HFF-Myc (cell line): ENCODE measurements at regions not wholly inside any gene's neighbourhood (a gene's known extent, or its start where the extent isn't known, plus 50 kb on each side); places are given as distances from the start of the nearest gene placed in this dataset.

Source experiments
- DNase-seq: peaks from one replicate; pipeline ENCODE4 v3.0.0-alpha.2; 2011; ENCODE audit warnings: low read depth; ENCODE audit errors: extremely low read depth
- H3K4me3 ChIP-seq: replicated peaks from 2 replicates; pipeline ENCODE4 v1.5.1; 2011; ENCODE audit warnings: low read depth, mild to moderate bottlenecking, control low read depth, low read length
- TF ChIP-seq, protein P1 (sequence below): IDR thresholded peaks from 2 replicates; pipeline ENCODE4 v1.5.1; 2012; ENCODE audit warnings: mild to moderate bottlenecking, low read depth, low read length, control low read depth; ENCODE audit errors: missing control alignments

DNA sequence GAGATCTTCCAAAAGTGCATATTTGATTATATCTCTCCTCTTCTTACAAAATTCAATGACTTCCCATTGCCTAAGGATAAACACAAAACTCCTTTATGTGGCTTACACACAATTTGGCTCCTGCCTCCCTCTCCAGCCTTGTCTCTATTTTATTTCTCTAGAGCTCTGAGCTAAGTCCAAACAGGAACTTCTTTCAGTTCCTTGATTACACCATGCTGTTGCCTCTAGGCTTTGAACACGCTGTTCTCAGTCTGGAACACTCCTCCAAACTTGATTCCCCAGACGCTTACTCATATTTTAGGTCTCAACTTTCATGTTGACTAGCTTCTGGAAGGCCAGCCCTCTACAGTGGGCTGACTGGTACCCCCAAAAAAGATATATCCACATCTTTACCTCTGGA, 258.5 kb downstream of the COG6 start:
- DNase-seq, result no peak
- H3K4me3 ChIP-seq, result no peak overlapping the region
- TF ChIP-seq, protein P1, sequence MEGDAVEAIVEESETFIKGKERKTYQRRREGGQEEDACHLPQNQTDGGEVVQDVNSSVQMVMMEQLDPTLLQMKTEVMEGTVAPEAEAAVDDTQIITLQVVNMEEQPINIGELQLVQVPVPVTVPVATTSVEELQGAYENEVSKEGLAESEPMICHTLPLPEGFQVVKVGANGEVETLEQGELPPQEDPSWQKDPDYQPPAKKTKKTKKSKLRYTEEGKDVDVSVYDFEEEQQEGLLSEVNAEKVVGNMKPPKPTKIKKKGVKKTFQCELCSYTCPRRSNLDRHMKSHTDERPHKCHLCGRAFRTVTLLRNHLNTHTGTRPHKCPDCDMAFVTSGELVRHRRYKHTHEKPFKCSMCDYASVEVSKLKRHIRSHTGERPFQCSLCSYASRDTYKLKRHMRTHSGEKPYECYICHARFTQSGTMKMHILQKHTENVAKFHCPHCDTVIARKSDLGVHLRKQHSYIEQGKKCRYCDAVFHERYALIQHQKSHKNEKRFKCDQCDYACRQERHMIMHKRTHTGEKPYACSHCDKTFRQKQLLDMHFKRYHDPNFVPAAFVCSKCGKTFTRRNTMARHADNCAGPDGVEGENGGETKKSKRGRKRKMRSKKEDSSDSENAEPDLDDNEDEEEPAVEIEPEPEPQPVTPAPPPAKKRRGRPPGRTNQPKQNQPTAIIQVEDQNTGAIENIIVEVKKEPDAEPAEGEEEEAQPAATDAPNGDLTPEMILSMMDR, result no peak

DNA sequence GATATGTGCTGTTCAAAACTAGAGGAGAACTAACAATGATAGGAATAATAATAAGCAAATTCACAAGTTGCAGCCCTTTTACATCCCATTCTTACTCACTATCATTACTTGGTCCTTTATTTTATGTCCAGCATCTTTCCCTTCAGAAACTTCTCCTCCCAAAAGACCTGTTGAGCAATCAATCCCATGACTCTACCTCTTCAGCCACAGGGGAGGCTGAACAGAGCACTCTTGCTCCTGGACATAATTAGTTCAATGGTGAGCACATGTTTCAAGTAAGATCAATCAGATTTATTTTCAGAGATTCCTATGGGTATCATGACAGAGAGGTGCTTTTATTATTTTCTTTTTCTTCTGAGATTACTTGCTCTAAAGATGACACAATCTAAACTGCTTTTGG, 260.0 kb downstream of the COG6 start:
- TF ChIP-seq, protein P1, result no peak
- DNase-seq, result no peak

DNA sequence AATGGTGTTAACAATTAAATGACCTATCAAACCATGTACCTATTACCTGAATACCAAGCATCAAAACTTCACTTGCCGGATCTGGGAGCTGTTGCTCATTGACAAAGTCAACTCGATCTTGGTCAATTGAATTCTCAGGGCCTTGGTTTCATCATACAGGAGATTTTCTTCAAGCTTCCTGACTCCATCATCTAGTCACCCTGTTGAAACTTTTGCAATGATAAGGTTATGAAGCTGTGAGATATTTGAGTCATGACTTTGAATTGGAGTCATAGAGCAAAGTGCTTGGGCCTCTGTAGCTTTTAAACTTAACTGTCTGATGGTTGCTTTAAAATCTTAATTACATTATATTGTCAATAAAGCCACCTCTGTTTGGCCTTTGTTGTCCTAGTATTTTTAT, 260.9 kb downstream of the COG6 start:
- DNase-seq, result no peak
- H3K4me3 ChIP-seq, result no peak overlapping the region
- TF ChIP-seq, protein P1, result no peak

More for the DNA sequence above, 260.0 kb downstream of the COG6 start:
- H3K4me3 ChIP-seq, result no peak overlapping the region

DNA sequence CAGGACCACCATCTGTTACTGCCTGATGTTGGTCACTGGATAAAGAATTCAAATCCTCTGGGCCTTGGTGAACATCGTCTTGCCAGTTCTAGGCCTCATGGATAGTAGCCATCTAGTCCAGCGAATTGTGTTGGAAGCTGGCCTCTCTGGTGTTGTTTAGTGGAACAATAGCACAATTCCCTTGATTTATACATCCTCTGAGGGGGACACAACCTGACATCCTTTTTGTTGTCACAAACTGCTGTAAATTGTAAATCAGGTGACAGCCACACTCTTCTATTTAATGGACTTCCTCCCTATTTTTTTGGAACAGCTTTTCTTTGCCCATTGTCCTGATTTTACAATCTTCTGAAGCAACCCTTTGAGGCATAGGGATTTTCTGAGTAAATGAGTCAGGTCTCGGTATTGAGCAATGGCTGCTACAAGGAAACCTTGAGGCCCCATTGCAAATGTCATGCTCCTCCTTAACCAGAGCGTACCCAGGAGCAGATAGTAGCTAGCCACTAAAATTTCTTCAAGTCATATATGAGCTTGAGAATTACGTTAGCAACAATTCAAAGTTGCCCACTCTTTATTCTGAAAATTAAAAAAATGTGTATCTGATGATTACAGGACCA, 263.3 kb downstream of the COG6 start:
- no peak overlapping the region for H3K4me3 ChIP-seq
- DNase-seq, result no peak
- TF ChIP-seq, protein P1, result no peak

DNA sequence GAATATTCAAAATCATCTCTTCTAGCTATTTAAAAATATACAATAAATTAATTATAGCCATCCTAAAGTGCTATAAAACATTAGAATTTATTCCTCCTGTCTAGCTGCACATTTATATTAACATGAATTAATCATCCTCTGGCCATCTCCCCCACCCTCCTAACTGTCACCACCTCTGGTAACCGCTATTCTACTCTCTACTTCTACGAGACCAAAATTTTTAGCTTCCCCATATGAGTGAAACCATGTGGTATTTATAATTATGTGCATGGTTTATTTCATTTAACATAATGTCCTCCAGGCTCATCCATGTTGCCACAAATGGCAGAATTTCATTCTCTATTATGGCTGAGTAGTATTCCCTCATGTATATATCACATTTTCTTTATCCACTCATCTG, 265.2 kb downstream of the COG6 start:
- DNase-seq, result no peak
- no peak overlapping the region for H3K4me3 ChIP-seq
- TF ChIP-seq, protein P1, result no peak

DNA sequence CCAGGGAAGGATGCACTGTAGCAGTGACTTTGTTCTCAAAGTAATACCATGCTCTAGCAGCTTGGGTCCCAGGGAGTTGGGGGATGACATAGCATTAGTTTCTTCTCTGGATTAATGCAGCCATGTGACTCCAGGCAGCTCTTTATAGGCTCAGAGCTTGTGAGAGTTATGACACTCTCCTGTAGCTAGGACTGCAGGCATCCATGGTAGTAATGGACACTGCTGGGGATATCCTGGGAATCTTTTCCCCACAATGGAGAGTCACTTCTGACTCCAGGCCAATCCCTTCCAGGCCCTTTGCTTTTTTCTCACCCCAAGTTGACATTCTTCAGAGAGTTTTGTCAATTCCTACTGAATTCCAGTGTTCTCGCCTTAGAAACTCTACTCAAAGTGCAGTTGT, 270.9 kb downstream of the COG6 start:
- no peak overlapping the region for H3K4me3 ChIP-seq
- TF ChIP-seq, protein P1, result no peak
- no peak for DNase-seq

DNA sequence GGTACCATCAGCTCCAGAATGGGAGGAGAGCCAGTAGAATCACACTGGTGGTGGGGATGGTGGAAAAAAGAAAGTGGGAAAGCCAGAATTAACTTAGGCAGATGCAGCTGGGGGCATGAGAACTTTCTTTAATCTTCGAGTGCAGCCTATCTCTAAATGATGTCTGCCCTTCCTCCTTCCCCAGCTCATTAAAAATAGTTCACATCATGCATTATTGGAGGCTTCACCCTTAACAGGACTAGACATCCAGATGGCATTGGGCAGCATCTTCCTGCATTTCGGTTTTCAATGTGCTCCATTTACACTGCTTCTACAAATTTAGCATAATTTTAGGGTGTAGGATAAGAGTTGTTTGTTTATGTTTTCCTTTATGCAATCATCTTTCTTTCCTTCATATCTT, 272.8 kb downstream of the COG6 start:
- DNase-seq, result no peak
- H3K4me3 ChIP-seq, result no peak overlapping the region
- TF ChIP-seq, protein P1, result no peak
